Panc1 (cell line): ENCODE measurements at regions not wholly inside any gene's neighbourhood (a gene's known extent, or its start where the extent isn't known, plus 50 kb on each side); places are given as distances from the start of the nearest gene placed in this dataset.

Experiments
- ATAC-seq: fragments of 200-7000 bp; cut with Tn5 transposase; 2 replicates; pipeline ENCODE4 v1.9.1; 2020; ENCODE audit warnings: mild to moderate bottlenecking, moderate library complexity
- BruUV-seq: library from RNA; stranded (reverse); fragments of 400-500 nt; replicated peaks from 2 replicates; lab custom pipeline; 2021; lab: Mats Ljungman, UMichigan
- CTCF ChIA-PET: fragments of 300-600 bp; sonication (Branson Sonifier 250); formaldehyde crosslinking; loops from one replicate; lab custom pipeline; 2022; ENCODE audit warnings: antibody characterized with exemption; lab: Charles Lee
- POLR2A ChIA-PET: fragments of 300-600 bp; sonication (Branson Sonifier 250); formaldehyde crosslinking; loops from one replicate; lab custom pipeline; 2022; ENCODE audit warnings: antibody characterized with exemption; lab: Charles Lee
- DNase-seq: peaks from one replicate; pipeline ENCODE4 v3.0.0-alpha.2; 2010; ENCODE audit warnings: low read depth, low spot score
- H3K27ac ChIP-seq: 2 replicates; pipeline ENCODE4 v1.5.1; 2011; ENCODE audit warnings: mild to moderate bottlenecking, low read length, inconsistent platforms
- H3K27me3 ChIP-seq: fragments of 200-500 bp; sonication (Bioruptor generic); 2 replicates; pipeline ENCODE4 v1.6.0; 2014; ENCODE audit warnings: low read length, inconsistent platforms; ENCODE audit not compliant: control insufficient read depth, insufficient read depth
- H3K36me3 ChIP-seq: fragments of 200-500 bp; sonication (Bioruptor generic); 2 replicates; pipeline ENCODE4 v1.5.1; 2014; ENCODE audit warnings: inconsistent platforms, mild to moderate bottlenecking, low read length, moderate library complexity; ENCODE audit not compliant: control insufficient read depth, insufficient read depth
- H3K4me1 ChIP-seq: 2 replicates; pipeline ENCODE4 v1.5.1; 2011; ENCODE audit warnings: inconsistent platforms, mild to moderate bottlenecking, low read length, moderate library complexity; ENCODE audit not compliant: control insufficient read depth, insufficient read depth
- H3K4me3 ChIP-seq, 2 experiments: 2 replicates each; pipeline ENCODE4 v1.5.1; 2011 to 2012; ENCODE audit warnings: low read depth in 2 of 2, low read length in 2 of 2, mild to moderate bottlenecking in 2 of 2, inconsistent platforms in 1 of 2, moderate library complexity in 1 of 2
- H3K9me3 ChIP-seq: fragments of 200-500 bp; sonication (Bioruptor generic); 2 replicates; pipeline ENCODE4 v1.5.1; 2014; ENCODE audit warnings: low read depth, mild to moderate bottlenecking, inconsistent platforms, low read length, moderate library complexity; ENCODE audit not compliant: control insufficient read depth, insufficient read depth
- POLR2AphosphoS5 ChIP-seq: IDR thresholded peaks from 2 replicates; pipeline ENCODE4 v1.6.1; 2012; ENCODE audit warnings: mild to moderate bottlenecking, low read depth, low read length, moderate library complexity
- SIN3A ChIP-seq: IDR thresholded peaks from 2 replicates; pipeline ENCODE4 v1.6.1; 2012; ENCODE audit warnings: low read depth, mild to moderate bottlenecking, low read length, moderate library complexity, borderline replicate concordance; ENCODE audit not compliant: insufficient read depth
- TCF7L2 ChIP-seq: IDR thresholded peaks from 2 replicates; pipeline ENCODE4 v1.6.1; 2011; ENCODE audit warnings: mild to moderate bottlenecking, low read depth, low read length, inconsistent platforms
- in situ Hi-C: cut with HindIII; loops from 2 replicates; pipeline ENCODE4 v1.10.0; 2016; ENCODE audit warnings: low sequenced_read_pairs, low pct_unique_long_range_greater_than_20kb
- intact Hi-C: fragments of 100-400 bp; cut with micrococcal nuclease; formaldehyde crosslinking; loops from one replicate; pipeline ENCODE4 v1.10.0; 2022; ENCODE audit not compliant: unreplicated experiment
- TF ChIP-seq, protein P1 (sequence below): fragments of 450-650 bp; IDR thresholded peaks from 2 replicates; pipeline ENCODE4 v1.5.1; 2017; ENCODE audit warnings: mild to moderate bottlenecking
- TF ChIP-seq, protein P2 (sequence below), 2 experiments: IDR thresholded peaks; 2 replicates each; pipeline ENCODE4 v1.6.1; 2011 to 2012; ENCODE audit warnings: low read depth in 2 of 2, control low read depth in 1 of 2, low read length in 1 of 2, mild to moderate bottlenecking in 1 of 2, moderate library complexity in 1 of 2; ENCODE audit not compliant: insufficient read depth in 1 of 2

DNA sequence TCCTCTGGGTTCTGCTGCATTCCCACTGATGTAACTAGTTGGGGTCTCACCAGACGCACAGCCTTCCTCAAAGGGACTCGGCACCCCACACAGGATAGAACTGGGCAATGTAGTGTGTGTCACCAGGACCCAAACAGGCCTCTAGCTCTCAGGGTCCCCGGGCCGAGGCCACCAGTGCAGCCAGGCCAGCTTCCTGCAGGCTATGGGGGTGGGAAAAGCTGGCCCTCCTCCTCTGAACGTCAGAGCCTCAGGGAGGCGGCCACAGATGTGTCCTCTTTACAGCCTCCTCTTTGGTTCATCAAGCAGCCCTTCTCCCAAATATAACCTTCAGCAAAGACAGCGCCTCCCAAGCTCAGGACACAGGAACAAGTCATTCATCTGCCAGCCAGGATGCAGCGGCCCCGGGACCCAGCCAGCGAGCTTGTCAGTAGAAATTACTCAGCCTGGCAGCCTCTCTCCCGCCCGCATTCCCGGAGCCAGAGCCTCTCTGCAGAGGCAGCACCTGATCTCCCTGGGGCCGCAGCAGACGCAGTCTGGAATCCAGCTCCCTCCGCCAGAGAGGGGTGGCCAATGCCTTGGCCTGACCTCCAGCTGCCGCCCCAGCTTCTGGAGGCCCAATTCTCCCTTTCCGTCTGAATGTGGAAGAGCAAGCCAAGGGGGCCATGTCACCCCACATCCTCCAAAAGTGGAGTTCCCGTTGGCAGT is 288.5 kb downstream of the FBXW7 start:
- ChIA-PET CTCF (no interaction called here), POLR2A (no interaction called here)
- no peak overlapping the region for H3K4me3 ChIP-seq
- H3K27ac ChIP-seq: no peak overlapping the region
- no peak for ATAC-seq
- in situ Hi-C loops (no loop called here), intact Hi-C loops (no loop called here)
- no TSS peak for BruUV-seq
- H3K27me3 ChIP-seq: no peaks in the 10 kb centered on the region
- TF ChIP-seq SIN3A (no peak), POLR2AphosphoS5 (no peak), TCF7L2 (no peak)
- TF ChIP-seq, protein P1, sequence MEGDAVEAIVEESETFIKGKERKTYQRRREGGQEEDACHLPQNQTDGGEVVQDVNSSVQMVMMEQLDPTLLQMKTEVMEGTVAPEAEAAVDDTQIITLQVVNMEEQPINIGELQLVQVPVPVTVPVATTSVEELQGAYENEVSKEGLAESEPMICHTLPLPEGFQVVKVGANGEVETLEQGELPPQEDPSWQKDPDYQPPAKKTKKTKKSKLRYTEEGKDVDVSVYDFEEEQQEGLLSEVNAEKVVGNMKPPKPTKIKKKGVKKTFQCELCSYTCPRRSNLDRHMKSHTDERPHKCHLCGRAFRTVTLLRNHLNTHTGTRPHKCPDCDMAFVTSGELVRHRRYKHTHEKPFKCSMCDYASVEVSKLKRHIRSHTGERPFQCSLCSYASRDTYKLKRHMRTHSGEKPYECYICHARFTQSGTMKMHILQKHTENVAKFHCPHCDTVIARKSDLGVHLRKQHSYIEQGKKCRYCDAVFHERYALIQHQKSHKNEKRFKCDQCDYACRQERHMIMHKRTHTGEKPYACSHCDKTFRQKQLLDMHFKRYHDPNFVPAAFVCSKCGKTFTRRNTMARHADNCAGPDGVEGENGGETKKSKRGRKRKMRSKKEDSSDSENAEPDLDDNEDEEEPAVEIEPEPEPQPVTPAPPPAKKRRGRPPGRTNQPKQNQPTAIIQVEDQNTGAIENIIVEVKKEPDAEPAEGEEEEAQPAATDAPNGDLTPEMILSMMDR: no peak
- TF ChIP-seq, protein P2, sequence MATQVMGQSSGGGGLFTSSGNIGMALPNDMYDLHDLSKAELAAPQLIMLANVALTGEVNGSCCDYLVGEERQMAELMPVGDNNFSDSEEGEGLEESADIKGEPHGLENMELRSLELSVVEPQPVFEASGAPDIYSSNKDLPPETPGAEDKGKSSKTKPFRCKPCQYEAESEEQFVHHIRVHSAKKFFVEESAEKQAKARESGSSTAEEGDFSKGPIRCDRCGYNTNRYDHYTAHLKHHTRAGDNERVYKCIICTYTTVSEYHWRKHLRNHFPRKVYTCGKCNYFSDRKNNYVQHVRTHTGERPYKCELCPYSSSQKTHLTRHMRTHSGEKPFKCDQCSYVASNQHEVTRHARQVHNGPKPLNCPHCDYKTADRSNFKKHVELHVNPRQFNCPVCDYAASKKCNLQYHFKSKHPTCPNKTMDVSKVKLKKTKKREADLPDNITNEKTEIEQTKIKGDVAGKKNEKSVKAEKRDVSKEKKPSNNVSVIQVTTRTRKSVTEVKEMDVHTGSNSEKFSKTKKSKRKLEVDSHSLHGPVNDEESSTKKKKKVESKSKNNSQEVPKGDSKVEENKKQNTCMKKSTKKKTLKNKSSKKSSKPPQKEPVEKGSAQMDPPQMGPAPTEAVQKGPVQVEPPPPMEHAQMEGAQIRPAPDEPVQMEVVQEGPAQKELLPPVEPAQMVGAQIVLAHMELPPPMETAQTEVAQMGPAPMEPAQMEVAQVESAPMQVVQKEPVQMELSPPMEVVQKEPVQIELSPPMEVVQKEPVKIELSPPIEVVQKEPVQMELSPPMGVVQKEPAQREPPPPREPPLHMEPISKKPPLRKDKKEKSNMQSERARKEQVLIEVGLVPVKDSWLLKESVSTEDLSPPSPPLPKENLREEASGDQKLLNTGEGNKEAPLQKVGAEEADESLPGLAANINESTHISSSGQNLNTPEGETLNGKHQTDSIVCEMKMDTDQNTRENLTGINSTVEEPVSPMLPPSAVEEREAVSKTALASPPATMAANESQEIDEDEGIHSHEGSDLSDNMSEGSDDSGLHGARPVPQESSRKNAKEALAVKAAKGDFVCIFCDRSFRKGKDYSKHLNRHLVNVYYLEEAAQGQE (IDR thresholded peaks at IDR 0.05; ENCODE audit: insufficient read depth in 1 of 2, low read depth in 2 of 2, low read length in 1 of 2): no peak
- H3K4me1 ChIP-seq: no peaks in the 10 kb centered on the region
- no peaks in the 10 kb centered on the region for H3K9me3 ChIP-seq
- DNase-seq: no peak
- no peaks in the 10 kb centered on the region for H3K36me3 ChIP-seq

DNA sequence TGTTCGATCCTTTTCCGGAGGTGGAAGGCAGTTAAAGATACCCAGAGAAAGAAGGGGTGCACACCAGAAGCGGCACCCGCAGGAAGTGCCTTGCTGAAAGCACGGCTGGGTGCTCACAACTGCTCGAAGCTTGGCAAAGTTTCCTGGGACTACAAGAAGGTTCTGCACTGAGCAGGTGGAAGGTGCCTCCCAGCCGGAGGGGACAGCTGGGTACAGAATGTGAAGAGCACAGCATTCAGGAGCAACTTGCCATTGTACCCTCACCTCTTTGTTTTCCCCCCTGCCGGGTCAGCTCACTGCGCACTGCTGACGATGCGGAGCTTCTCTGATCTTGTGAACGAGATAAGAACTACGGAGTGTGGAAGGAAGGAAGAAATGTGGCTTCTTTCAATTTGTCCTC is 289.2 kb downstream of the FBXW7 start:
- no TSS peak for BruUV-seq
- in situ Hi-C loops: no loop called here
- Histone ChIP-seq H3K4me1 (no peaks in the 10 kb centered on the region), H3K27ac (no peak overlapping the region), H3K36me3 (no peaks in the 10 kb centered on the region), H3K9me3 (no peaks in the 10 kb centered on the region), H3K27me3 (no peaks in the 10 kb centered on the region), H3K4me3 (no peak overlapping the region)
- ATAC-seq: no peak
- intact Hi-C loops: no loop called here
- ChIA-PET POLR2A (no interaction called here), CTCF (no interaction called here)
- TF ChIP-seq TCF7L2 (no peak), SIN3A (no peak), POLR2AphosphoS5 (no peak)
- TF ChIP-seq, protein P1: no peak
- TF ChIP-seq, protein P2 (IDR thresholded peaks at IDR 0.05; ENCODE audit: insufficient read depth in 1 of 2, low read depth in 2 of 2, low read length in 1 of 2): no peak
- no peak for DNase-seq
